ENCODE measurements at regions not wholly inside any gene's neighbourhood (a gene's known extent, or its start where the extent isn't known, plus 50 kb on each side); places are given as distances from the start of the nearest gene placed in this dataset.

GRCh38 chr1:193957556-193958095 lies 771.2 kb upstream of the B3GALT2 start:
- Histone ChIP-seq H3K9me2 (ENCODE audit: insufficient read depth) (no peaks in the 10 kb centered on the region), H2AFZ (ENCODE audit: low read depth, low read length, poor library complexity, severe bottlenecking) (no peak overlapping the region)

More at GRCh38 chr1:193957556-193958095, 771.2 kb upstream of the B3GALT2 start:
- RAD21 ChIA-PET (ENCODE audit: low non-redundant PET in 1 of 2, low total read pairs in 2 of 2, uncharacterized antibody in 2 of 2, unreplicated experiment in 2 of 2): no interaction called here
- no peak overlapping the region for H3K4me3 ChIP-seq (replicated peaks in 1 of 2; ENCODE audit: low read depth in 1 of 2, low read length in 2 of 2)
- POLR2A ChIA-PET: no interaction called here
- H3K27me3 ChIP-seq (ENCODE audit: insufficient read depth, low read length): no peaks in the 10 kb centered on the region
- H3K9ac ChIP-seq (ENCODE audit: low read length): no peak overlapping the region
- H3K36me3 ChIP-seq (ENCODE audit: control insufficient read depth in 1 of 2, insufficient read depth in 2 of 2, low read length in 2 of 2): no peaks in the 10 kb centered on the region
- CTCF ChIA-PET: no interaction called here
- TF ChIP-seq REST (IDR thresholded peaks at IDR 0.05; ENCODE audit: low read depth) (no peak), SIN3A (IDR thresholded peaks at IDR 0.05; ENCODE audit: low read depth) (no peak), CEBPB (IDR thresholded peaks at IDR 0.05; ENCODE audit: low read depth) (no peak), YY1 (IDR thresholded peaks at IDR 0.05; ENCODE audit: extremely low read depth, insufficient replicate concordance, low read depth, low read length) (no peak), EZH2 (IDR thresholded peaks at IDR 0.05) (no peak), SP1 (IDR thresholded peaks at IDR 0.05; ENCODE audit: low read depth) (no peak), CBX3 (IDR thresholded peaks at IDR 0.05; ENCODE audit: low read depth) (no peak), RAD21 (IDR thresholded peaks at IDR 0.05; ENCODE audit: low read depth) (no peak), POLR2AphosphoS5 (IDR thresholded peaks at IDR 0.05; ENCODE audit: low read depth, low read length) (no peak), TCF7L2 (IDR thresholded peaks at IDR 0.05; ENCODE audit: borderline replicate concordance, extremely low read depth, insufficient read depth, insufficient read length) (no peak), ATF3 (IDR thresholded peaks at IDR 0.05) (no peak), EZH2phosphoT487 (IDR thresholded peaks at IDR 0.05; ENCODE audit: borderline replicate concordance) (no peak), ZBTB33 (IDR thresholded peaks at IDR 0.05; ENCODE audit: extremely low read depth, insufficient replicate concordance, low read length) (no peak), CTCF (IDR thresholded peaks at IDR 0.05 in 2 of 3, conservative IDR thresholded peaks at IDR 0.05 in 1 of 3; ENCODE audit: borderline replicate concordance in 1 of 3, insufficient read depth in 1 of 3, low read depth in 2 of 3, low read length in 2 of 3) (no peak), EGR1 (IDR thresholded peaks at IDR 0.05; ENCODE audit: low read depth) (no peak), ELF1 (IDR thresholded peaks at IDR 0.05; ENCODE audit: borderline replicate concordance, low read depth) (no peak)
- no peak overlapping the region for H3K27ac ChIP-seq (ENCODE audit: low read depth, low read length)
- H3K9me3 ChIP-seq (ENCODE audit: control insufficient read depth in 1 of 2, insufficient read depth in 1 of 2, low read depth in 1 of 2, low read length in 2 of 2): no peaks in the 10 kb centered on the region
- H3K4me1 ChIP-seq (ENCODE audit: control insufficient read depth in 1 of 2, insufficient read depth in 2 of 2, low read length in 2 of 2): no peaks in the 10 kb centered on the region
- intact Hi-C loops (cut with micrococcal nuclease): no loop called here
- no peak overlapping the region for H3K4me2 ChIP-seq (ENCODE audit: low read length)
- ATAC-seq (no peak), DNase-seq (ENCODE audit: low read depth, low spot score) (no peak)
- BruUV-seq (replicated peaks): no TSS peak
- H4K20me1 ChIP-seq (ENCODE audit: insufficient read depth): no peaks in the 10 kb centered on the region
- no peaks in the 10 kb centered on the region for H3K79me2 ChIP-seq (ENCODE audit: insufficient read depth, low read length)

Data from HCT116 (cell line).